HCT116 (cell line): ENCODE measurements at regions not wholly inside any gene's neighbourhood (a gene's known extent, or its start where the extent isn't known, plus 50 kb on each side); places are given as distances from the start of the nearest gene placed in this dataset.

Experiments
- ATAC-seq: fragments of 200-7000 bp; cut with Tn5 transposase; 2 replicates; pipeline ENCODE4 v1.9.1; 2020; ENCODE audit warnings: mild to moderate bottlenecking, moderate library complexity
- BruUV-seq: library from RNA; stranded (reverse); fragments of 400-500 nt; replicated peaks from 2 replicates; lab custom pipeline; 2021; lab: Mats Ljungman, UMichigan
- CTCF ChIA-PET: fragments of 300-600 bp; sonication (Branson Sonifier 250); formaldehyde crosslinking; loops from one replicate; lab custom pipeline; 2021; ENCODE audit warnings: antibody characterized with exemption; lab: Charles Lee
- POLR2A ChIA-PET: fragments of 300-600, 350-600 bp; sonication (Branson Sonifier 250); formaldehyde crosslinking; loops from one replicate; lab custom pipeline; 2021; ENCODE audit warnings: antibody characterized with exemption; lab: Charles Lee
- RAD21 ChIA-PET, 2 experiments: fragments of 300-600 bp; sonication (Branson Sonifier 250); formaldehyde crosslinking; loops; one replicate each; lab custom pipeline; 2023; ENCODE audit warnings: low total read pairs in 2 of 2; ENCODE audit not compliant: uncharacterized antibody in 2 of 2, unreplicated experiment in 2 of 2, low non-redundant PET in 1 of 2; lab: Charles Lee
- DNase-seq: peaks from one replicate; pipeline ENCODE4 v3.0.0-alpha.2; 2010; ENCODE audit warnings: low read depth, low spot score
- H2AFZ ChIP-seq: fragments of 200-600 bp; shearing (Covaris generic), sonication (generic); 2 replicates; pipeline ENCODE4 v1.6.1; 2017; ENCODE audit warnings: low read depth, mixed run types, mixed read lengths, antibody characterized with exemption, low read length; ENCODE audit not compliant: poor library complexity, severe bottlenecking
- H3K27ac ChIP-seq: 2 replicates; pipeline ENCODE4 v1.5.1; 2012; ENCODE audit warnings: low read depth, low read length
- H3K27me3 ChIP-seq: fragments of 200-600 bp; sonication (generic); 2 replicates; pipeline ENCODE4 v1.6.1; 2016; ENCODE audit warnings: mixed run types, low read length, mixed read lengths; ENCODE audit not compliant: insufficient read depth
- H3K36me3 ChIP-seq, 2 experiments: fragments of 200-500 bp in 1 of 2; fragments of 200-600 bp in 1 of 2; sonication (Bioruptor generic) in 1 of 2; sonication (generic) in 1 of 2; 2 replicates each; pipeline versions ENCODE4 v1.5.1 to v1.6.1; 2014 to 2016; ENCODE audit warnings: low read length in 2 of 2, inconsistent platforms in 1 of 2, mixed read lengths in 1 of 2, mixed run types in 1 of 2; ENCODE audit not compliant: insufficient read depth in 2 of 2, control insufficient read depth in 1 of 2
- H3K4me1 ChIP-seq, 2 experiments: fragments of 200-600 bp in 1 of 2; sonication (generic) in 1 of 2; 2 replicates each; pipeline versions ENCODE4 v1.5.1 to v1.6.1; 2012 to 2017; ENCODE audit warnings: low read length in 2 of 2, inconsistent platforms in 1 of 2, mild to moderate bottlenecking in 1 of 2, mixed read lengths in 1 of 2, mixed run types in 1 of 2, moderate library complexity in 1 of 2; ENCODE audit not compliant: insufficient read depth in 2 of 2, control insufficient read depth in 1 of 2
- H3K4me2 ChIP-seq: fragments of 200-600 bp; sonication (generic); 2 replicates; pipeline ENCODE4 v1.6.1; 2017; ENCODE audit warnings: mixed run types, low read length, mixed read lengths
- H3K4me3 ChIP-seq, 2 experiments: fragments of 200-600 bp in 1 of 2; sonication (generic) in 1 of 2; replicated peaks in 1 of 2; 2 replicates each; pipeline ENCODE4 v1.5.1; 2011 to 2016; ENCODE audit warnings: low read length in 2 of 2, control low read depth in 1 of 2, low read depth in 1 of 2, mild to moderate bottlenecking in 1 of 2, mixed read lengths in 1 of 2, mixed run types in 1 of 2
- H3K79me2 ChIP-seq: fragments of 200-600 bp; sonication (generic); 2 replicates; pipeline ENCODE4 v1.6.1; 2017; ENCODE audit warnings: mild to moderate bottlenecking, mixed run types, low read length, moderate library complexity, mixed read lengths; ENCODE audit not compliant: insufficient read depth
- H3K9ac ChIP-seq: fragments of 200-600 bp; sonication (generic); 2 replicates; pipeline ENCODE4 v1.6.1; 2016; ENCODE audit warnings: low read length, mixed read lengths
- H3K9me2 ChIP-seq: fragments of 200-600 bp; sonication (generic), shearing (Covaris generic); 2 replicates; pipeline ENCODE4 v1.6.1; 2017; ENCODE audit warnings: mixed run types, mild to moderate bottlenecking, moderate library complexity; ENCODE audit not compliant: insufficient read depth
- H3K9me3 ChIP-seq, 2 experiments: fragments of 200-500 bp in 1 of 2; fragments of 200-600 bp in 1 of 2; sonication (Bioruptor generic) in 1 of 2; sonication (generic) in 1 of 2; 2 replicates each; pipeline ENCODE4 v1.6.1; 2014 to 2017; ENCODE audit warnings: low read length in 2 of 2, mixed read lengths in 2 of 2, inconsistent platforms in 1 of 2, low read depth in 1 of 2, mild to moderate bottlenecking in 1 of 2, mixed run types in 1 of 2, moderate library complexity in 1 of 2; ENCODE audit not compliant: control insufficient read depth in 1 of 2, insufficient read depth in 1 of 2
- H4K20me1 ChIP-seq: fragments of 200-600 bp; sonication (generic), shearing (Covaris generic); 2 replicates; pipeline ENCODE4 v1.6.1; 2017; ENCODE audit warnings: mixed run types, mild to moderate bottlenecking, moderate library complexity; ENCODE audit not compliant: insufficient read depth
- CBX3 ChIP-seq: IDR thresholded peaks from 2 replicates; pipeline ENCODE4 v1.6.1; 2012; ENCODE audit warnings: low read depth
- EGR1 ChIP-seq: IDR thresholded peaks from 2 replicates; pipeline ENCODE4 v1.6.1; 2012; ENCODE audit warnings: low read depth
- JUND ChIP-seq: IDR thresholded peaks from 2 replicates; pipeline ENCODE4 v1.6.1; 2012
- POLR2A ChIP-seq: IDR thresholded peaks from 2 replicates; pipeline ENCODE4 v1.7.0; 2011; ENCODE audit warnings: borderline replicate concordance; ENCODE audit not compliant: insufficient read depth, insufficient read length; ENCODE audit errors: extremely low read depth
- POLR2AphosphoS5 ChIP-seq: IDR thresholded peaks from 2 replicates; pipeline ENCODE4 v1.6.1; 2011; ENCODE audit warnings: mild to moderate bottlenecking, low read depth, low read length, moderate library complexity
- SRF ChIP-seq: IDR thresholded peaks from 2 replicates; pipeline ENCODE4 v1.6.1; 2012; ENCODE audit warnings: low read depth
- ZNF274 ChIP-seq: fragments of 200-500 bp; sonication (Bioruptor generic); IDR thresholded peaks from 2 replicates; pipeline ENCODE4 v1.6.1; 2014; ENCODE audit warnings: mild to moderate bottlenecking, low read depth, low read length, inconsistent platforms
- intact Hi-C: fragments of 100-400 bp; cut with micrococcal nuclease; formaldehyde crosslinking; loops from 2 replicates; pipeline ENCODE4 v1.10.0; 2022
- TF ChIP-seq, protein P1 (sequence below): IDR thresholded peaks from 2 replicates; pipeline ENCODE4 v1.6.1; 2012; ENCODE audit warnings: low read depth
- TF ChIP-seq, protein P2 (sequence below): IDR thresholded peaks from 2 replicates; pipeline ENCODE4 v1.6.1; 2012

DNA sequence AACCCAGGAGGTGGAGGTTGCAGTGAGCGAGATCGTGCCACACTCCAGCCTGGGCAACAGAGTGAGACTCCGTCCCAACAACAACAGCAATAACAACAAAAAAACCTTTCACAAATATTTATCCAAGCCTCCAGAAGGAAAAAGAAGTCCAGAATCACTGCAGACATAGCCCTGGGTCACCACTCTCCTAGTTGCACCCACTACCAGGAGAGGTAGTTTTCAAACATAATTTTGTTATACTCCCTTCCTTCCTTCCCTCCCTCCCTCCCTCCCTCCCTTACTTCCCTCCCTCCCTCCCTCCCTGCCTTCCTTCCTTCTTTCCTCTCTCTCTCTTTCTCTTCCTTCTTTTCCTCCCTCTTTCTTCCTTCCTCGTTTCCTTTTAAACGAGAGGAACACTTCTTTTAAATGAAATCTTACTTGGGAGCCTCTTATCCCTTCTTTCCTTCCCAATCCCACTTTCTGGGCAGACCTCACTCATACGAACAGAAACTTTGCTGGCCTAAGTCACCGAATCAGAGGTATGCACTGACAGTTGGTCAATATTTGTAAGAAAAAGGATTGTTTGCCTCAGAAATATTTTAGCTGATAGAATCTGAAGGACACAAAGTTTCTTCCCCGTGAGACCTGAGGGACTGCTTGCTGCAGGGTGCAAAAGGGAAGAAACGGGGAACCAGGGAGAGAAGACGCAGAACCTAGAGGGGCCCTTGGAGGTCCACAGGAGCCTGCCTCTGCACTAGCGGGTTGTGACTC, 88.1 kb upstream of the AGAP1 start:
- no peaks in the 10 kb centered on the region for H4K20me1 ChIP-seq
- no TSS peak for BruUV-seq
- RAD21 ChIA-PET = no interaction called here

More for the DNA sequence above, 88.1 kb upstream of the AGAP1 start:
- Histone ChIP-seq H2AFZ (no peak overlapping the region), H3K4me3 (no peak overlapping the region), H3K27ac (no peak overlapping the region), H3K9me3 (no peaks in the 10 kb centered on the region), H3K9me2 (no peaks in the 10 kb centered on the region), H3K79me2 (no peaks in the 10 kb centered on the region), H3K36me3 (no peaks in the 10 kb centered on the region), H3K4me2 (no peak overlapping the region), H3K4me1 (no peaks in the 10 kb centered on the region; a peak in 1 of 4 replicates), H3K27me3 (no peaks in the 10 kb centered on the region), H3K9ac (no peak overlapping the region)
- TF ChIP-seq CBX3 (no peak), POLR2A (no peak), ZNF274 (no peak), POLR2AphosphoS5 (no peak), JUND (no peak), SRF (no peak), EGR1 (no peak)
- TF ChIP-seq, protein P1, sequence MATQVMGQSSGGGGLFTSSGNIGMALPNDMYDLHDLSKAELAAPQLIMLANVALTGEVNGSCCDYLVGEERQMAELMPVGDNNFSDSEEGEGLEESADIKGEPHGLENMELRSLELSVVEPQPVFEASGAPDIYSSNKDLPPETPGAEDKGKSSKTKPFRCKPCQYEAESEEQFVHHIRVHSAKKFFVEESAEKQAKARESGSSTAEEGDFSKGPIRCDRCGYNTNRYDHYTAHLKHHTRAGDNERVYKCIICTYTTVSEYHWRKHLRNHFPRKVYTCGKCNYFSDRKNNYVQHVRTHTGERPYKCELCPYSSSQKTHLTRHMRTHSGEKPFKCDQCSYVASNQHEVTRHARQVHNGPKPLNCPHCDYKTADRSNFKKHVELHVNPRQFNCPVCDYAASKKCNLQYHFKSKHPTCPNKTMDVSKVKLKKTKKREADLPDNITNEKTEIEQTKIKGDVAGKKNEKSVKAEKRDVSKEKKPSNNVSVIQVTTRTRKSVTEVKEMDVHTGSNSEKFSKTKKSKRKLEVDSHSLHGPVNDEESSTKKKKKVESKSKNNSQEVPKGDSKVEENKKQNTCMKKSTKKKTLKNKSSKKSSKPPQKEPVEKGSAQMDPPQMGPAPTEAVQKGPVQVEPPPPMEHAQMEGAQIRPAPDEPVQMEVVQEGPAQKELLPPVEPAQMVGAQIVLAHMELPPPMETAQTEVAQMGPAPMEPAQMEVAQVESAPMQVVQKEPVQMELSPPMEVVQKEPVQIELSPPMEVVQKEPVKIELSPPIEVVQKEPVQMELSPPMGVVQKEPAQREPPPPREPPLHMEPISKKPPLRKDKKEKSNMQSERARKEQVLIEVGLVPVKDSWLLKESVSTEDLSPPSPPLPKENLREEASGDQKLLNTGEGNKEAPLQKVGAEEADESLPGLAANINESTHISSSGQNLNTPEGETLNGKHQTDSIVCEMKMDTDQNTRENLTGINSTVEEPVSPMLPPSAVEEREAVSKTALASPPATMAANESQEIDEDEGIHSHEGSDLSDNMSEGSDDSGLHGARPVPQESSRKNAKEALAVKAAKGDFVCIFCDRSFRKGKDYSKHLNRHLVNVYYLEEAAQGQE = no peak
- TF ChIP-seq, protein P2, sequence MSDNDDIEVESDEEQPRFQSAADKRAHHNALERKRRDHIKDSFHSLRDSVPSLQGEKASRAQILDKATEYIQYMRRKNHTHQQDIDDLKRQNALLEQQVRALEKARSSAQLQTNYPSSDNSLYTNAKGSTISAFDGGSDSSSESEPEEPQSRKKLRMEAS = no peak
- ChIA-PET POLR2A (no interaction called here), CTCF (no interaction called here)
- no peak for ATAC-seq
- intact Hi-C loops = no loop called here
- no peak for DNase-seq
